ENCODE measurements at regions not wholly inside any gene's neighbourhood (a gene's known extent, or its start where the extent isn't known, plus 50 kb on each side); places are given as distances from the start of the nearest gene placed in this dataset. TPM values are rescaled to one million over a fixed set of nuclear protein-coding genes. Genes with fewer than 3 reads are reported as not detected.

Small RNA genes in the stretch of these regions (microRNA-seq; reads per million reads assigned to microRNA genes)
- gene MIR4432 (ENCODE audit: borderline microRNAs expressed in 2 of 2, borderline number of aligned reads in 2 of 2, borderline replicate concordance in 1 of 2) = 0 reads per million in 2 experiments

Small RNA genes in the stretch of these regions (small RNA-seq; reads per million reads assigned to genes)
- gene AC007179.3 (ENCODE audit: insufficient read depth) = not detected
- gene MIR4432 (ENCODE audit: insufficient read depth) = not detected
- not detected for gene RNA5SP94 (ENCODE audit: insufficient read depth)
- not detected for gene RNU1-32P (ENCODE audit: insufficient read depth)
- gene RNU6-508P (ENCODE audit: insufficient read depth) = not detected
